GM19238 (cell line): ENCODE measurements at regions not wholly inside any gene's neighbourhood (a gene's known extent, or its start where the extent isn't known, plus 50 kb on each side); places are given as distances from the start of the nearest gene placed in this dataset.
"Not testable (repeated sequence)": the region's sequence is repeated elsewhere in the genome, so short reads cannot be mapped to it uniquely, and the experiment has no call there.

Experiments used
- DNase-seq: peaks from one replicate; pipeline ENCODE4 v3.0.0; 2011; ENCODE audit warnings: low spot score; ENCODE audit not compliant: insufficient read length

- DNase-seq = not testable (repeated sequence)
Observed at GRCh38 chr6:71360556-71361335, 72.1 kb downstream of the OGFRL1 start.

- DNase-seq = no peak
Observed at GRCh38 chr6:71364889-71365542, 76.4 kb downstream of the OGFRL1 start.

GRCh38 chr6:71367756-71368155 is 79.1 kb downstream of the OGFRL1 start:
- no peak for DNase-seq

- no peak for DNase-seq
Observed at GRCh38 chr6:71368284-71368683, 79.7 kb downstream of the OGFRL1 start.

- DNase-seq = no peak
Observed at GRCh38 chr6:71371559-71371958, 82.9 kb downstream of the OGFRL1 start.

GRCh38 chr6:71373943-71374342 is 85.3 kb downstream of the OGFRL1 start:
- DNase-seq = no peak

GRCh38 chr6:71375676-71376075 is 87.1 kb downstream of the OGFRL1 start:
- no peak for DNase-seq

GRCh38 chr6:71376830-71377229 is 88.2 kb downstream of the OGFRL1 start:
- no peak for DNase-seq

- no peak for DNase-seq
Observed at GRCh38 chr6:71383476-71383875, 94.9 kb downstream of the OGFRL1 start.

- no peak for DNase-seq
Observed at GRCh38 chr6:71383901-71384489, 95.4 kb downstream of the OGFRL1 start.

GRCh38 chr6:71385111-71385822 is 96.7 kb downstream of the OGFRL1 start:
- no peak for DNase-seq

GRCh38 chr6:71386215-71386614 is 97.6 kb downstream of the OGFRL1 start:
- no peak for DNase-seq

- DNase-seq = no peak
Observed at GRCh38 chr6:71387179-71387578, 98.6 kb downstream of the OGFRL1 start.

GRCh38 chr6:71388068-71388744 is 99.6 kb downstream of the OGFRL1 start:
- no peak for DNase-seq

- no peak for DNase-seq
Observed at GRCh38 chr6:71388856-71389527, 100.4 kb downstream of the OGFRL1 start.

GRCh38 chr6:71391126-71391525 is 102.5 kb downstream of the OGFRL1 start:
- DNase-seq = no peak

- no peak for DNase-seq
Observed at GRCh38 chr6:71392276-71392675, 103.7 kb downstream of the OGFRL1 start.

- DNase-seq = no peak
Observed at GRCh38 chr6:71393471-71393870, 104.9 kb downstream of the OGFRL1 start.

GRCh38 chr6:71393981-71394432 is 105.4 kb downstream of the OGFRL1 start:
- DNase-seq = no peak

- DNase-seq = no peak
Observed at GRCh38 chr6:71394926-71395325, 106.3 kb downstream of the OGFRL1 start.
